Inflammatory macrophage treated with lipopolysaccharide for 4 hours (primary cell): ENCODE measurements at regions not wholly inside any gene's neighbourhood (a gene's known extent, or its start where the extent isn't known, plus 50 kb on each side); places are given as distances from the start of the nearest gene placed in this dataset.
"Not testable (repeated sequence)": the region's sequence is repeated elsewhere in the genome, so short reads cannot be mapped to it uniquely, and the experiment has no call there.

Source experiments
- DNase-seq: peaks from one replicate; pipeline ENCODE4 v3.0.0-alpha.2; 2020

- not testable (repeated sequence) for DNase-seq
These were observed 82.2 kb upstream of the ANTXRL start for GRCh38 chr10:46204482-46205102.

GRCh38 chr10:46210427-46210826 lies 76.4 kb upstream of the ANTXRL start:
- DNase-seq = not testable (repeated sequence)

- DNase-seq = no peak
These were observed 71.4 kb upstream of the ANTXRL start for GRCh38 chr10:46215426-46215825.

GRCh38 chr10:46216003-46216634 lies 70.7 kb upstream of the ANTXRL start:
- no peak for DNase-seq

- DNase-seq = peak; percentile 57
These were observed 69.7 kb upstream of the ANTXRL start for GRCh38 chr10:46216836-46217751.

- DNase-seq = no peak
These were observed 68.9 kb upstream of the ANTXRL start for GRCh38 chr10:46217752-46218453.

- peak; percentile 23 for DNase-seq
These were observed 67.9 kb upstream of the ANTXRL start for GRCh38 chr10:46218921-46219320.

- DNase-seq = not testable (repeated sequence)
These were observed 67.3 kb upstream of the ANTXRL start for GRCh38 chr10:46219431-46219990.

DNA sequence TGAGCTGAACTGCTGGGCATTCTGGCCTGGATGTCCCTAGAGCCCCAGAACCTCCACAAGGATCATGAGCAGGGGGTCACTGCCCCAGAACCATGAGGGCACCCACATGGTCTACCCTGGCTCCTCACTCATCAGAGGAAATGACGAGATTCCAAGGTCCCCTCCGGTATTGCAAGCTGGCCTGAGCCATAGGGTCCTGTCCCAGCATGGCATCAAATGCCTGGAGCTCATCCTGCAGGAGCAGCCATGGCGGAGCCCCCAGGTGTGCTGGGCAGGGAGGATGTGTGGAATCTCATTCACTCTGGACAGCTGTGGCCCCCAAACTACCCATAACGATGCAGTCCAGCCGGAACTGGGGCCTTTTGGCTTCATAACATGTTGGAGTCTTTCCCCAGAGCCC lies 66.6 kb upstream of the ANTXRL start:
- DNase-seq = no peak

GRCh38 chr10:46220872-46221538 lies 65.8 kb upstream of the ANTXRL start:
- DNase-seq = no peak

- DNase-seq = no peak
These were observed 64.3 kb upstream of the ANTXRL start for GRCh38 chr10:46222364-46222935.

DNA sequence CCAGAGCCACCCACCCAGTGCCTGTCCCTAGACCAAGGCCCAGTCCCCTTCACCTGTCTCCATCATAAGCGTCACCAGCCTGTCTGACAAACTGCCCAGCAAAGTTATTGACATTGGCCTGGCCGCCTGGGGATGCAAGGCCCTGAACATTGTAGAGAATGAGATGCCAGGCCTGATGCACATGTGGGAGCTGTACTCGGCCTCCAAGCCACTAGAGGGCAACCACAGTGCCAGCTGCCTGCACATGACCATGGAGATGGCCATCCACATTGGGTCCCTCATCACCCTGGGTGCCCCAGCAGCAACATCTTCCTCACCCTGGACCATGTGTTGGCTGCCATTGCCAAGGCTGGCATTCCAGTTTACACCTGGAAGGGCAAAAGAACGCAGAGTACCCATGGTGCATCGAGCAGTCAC lies 63.7 kb upstream of the ANTXRL start:
- DNase-seq = peak; percentile 3

- DNase-seq = no peak
These were observed 63.0 kb upstream of the ANTXRL start for GRCh38 chr10:46223626-46224413.

- DNase-seq = no peak
These were observed 62.4 kb upstream of the ANTXRL start for GRCh38 chr10:46224414-46224682.

DNA sequence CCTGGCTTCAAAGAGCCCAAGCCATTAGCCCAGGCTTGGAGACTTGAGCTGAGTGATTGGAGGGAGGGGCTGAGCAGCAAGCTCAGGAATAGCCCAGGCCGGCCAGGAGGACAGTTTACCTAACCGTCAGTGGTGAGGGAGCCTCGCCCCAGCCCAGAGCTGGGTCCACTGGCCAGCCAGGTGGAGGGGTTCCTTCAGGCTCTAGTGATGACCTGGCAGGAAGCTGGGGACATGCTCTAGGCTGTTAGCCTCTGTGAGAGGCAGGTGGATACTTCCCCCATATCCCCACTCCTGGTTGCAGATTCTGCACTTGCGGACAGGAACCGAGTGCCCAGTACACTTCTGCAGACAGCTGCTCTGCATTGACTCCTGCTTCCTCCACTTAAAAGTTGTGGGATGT lies 61.2 kb upstream of the ANTXRL start:
- no peak for DNase-seq

DNA sequence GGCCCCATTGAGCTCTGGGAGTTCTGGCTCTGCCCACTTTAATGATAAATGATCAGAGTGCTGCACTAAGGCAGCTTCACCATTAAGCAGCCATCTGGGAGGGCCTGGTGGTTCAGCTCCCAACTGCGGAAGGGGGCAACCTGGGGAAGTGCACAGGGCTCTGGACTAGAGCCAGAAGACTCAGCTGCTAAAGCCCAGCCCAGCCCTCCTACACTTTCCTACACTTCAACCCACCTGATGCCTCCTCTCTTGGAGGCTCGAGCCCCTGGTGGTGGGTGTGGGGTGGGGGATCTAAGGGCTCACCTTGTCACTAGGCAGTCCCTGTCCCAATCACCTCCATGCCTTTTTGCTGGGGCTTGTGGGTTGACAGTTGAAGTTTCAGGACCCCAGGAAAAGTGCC lies 60.6 kb upstream of the ANTXRL start:
- DNase-seq = no peak

- DNase-seq = no peak
These were observed 59.8 kb upstream of the ANTXRL start for GRCh38 chr10:46226900-46227558.

DNA sequence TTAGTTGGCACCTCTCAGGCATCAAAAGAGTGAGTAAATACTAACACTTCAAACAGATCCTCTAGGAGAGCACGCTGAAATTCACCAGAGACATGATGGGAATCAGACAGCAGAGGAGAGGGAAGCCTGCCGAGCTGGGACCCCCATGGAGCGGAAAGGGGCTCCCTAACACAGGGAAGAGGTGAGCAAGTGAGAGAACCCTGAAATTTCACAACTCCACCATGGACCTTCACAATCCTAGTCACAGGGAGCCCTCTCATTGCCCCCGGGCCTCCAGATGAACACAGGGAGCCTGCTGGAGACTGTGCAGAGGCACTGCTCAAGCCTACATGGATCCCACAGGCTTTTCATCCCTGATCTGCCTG lies 59.2 kb upstream of the ANTXRL start:
- no peak for DNase-seq

- DNase-seq = peak; percentile 13
These were observed 58.7 kb upstream of the ANTXRL start for GRCh38 chr10:46227936-46228562.

DNA sequence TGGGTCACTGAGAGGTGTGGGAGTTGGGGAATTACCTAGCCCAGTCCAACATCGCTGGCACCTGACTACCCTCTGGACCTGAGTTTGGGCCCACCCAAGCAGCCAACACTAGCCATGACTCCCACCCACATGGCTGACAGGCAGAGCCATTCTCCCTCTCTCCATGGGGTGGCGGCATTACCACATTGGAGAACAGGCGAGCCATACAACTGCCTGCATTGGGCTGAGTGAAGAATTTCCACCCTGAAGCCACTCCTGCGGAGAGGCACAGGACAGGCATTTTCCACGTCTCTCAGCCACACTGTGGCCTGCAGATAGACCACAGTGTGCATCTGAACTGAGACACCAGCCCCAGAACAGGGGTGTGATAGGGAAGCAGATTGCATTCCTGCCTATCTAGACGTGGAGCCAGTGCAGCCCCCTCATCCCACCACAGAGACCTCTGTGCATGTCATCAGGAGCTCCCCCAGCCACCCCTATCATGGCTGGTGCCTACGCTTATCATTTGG lies 58.2 kb upstream of the ANTXRL start:
- DNase-seq = peak; percentile 54
